Osteocyte (in vitro differentiated cells): ENCODE measurements at regions not wholly inside any gene's neighbourhood (a gene's known extent, or its start where the extent isn't known, plus 50 kb on each side); places are given as distances from the start of the nearest gene placed in this dataset.

Experiments used
- DNase-seq: peaks from one replicate; pipeline ENCODE4 v3.0.0; 2021; ENCODE audit warnings: mixed read lengths; ENCODE audit not compliant: unreplicated experiment; ENCODE audit errors: extremely low spot score
- H3K27ac Mint-ChIP-seq: one replicate; pipeline ENCODE4 v1.8.0; 2021; ENCODE audit warnings: mild to moderate bottlenecking, mixed read lengths; ENCODE audit not compliant: unreplicated experiment
- H3K27me3 Mint-ChIP-seq: one replicate; pipeline ENCODE4 v1.8.0; 2021; ENCODE audit warnings: mixed read lengths; ENCODE audit not compliant: unreplicated experiment
- H3K36me3 Mint-ChIP-seq: one replicate; pipeline ENCODE4 v1.8.0; 2021; ENCODE audit warnings: mixed read lengths; ENCODE audit not compliant: unreplicated experiment
- H3K4me1 Mint-ChIP-seq: one replicate; pipeline ENCODE4 v1.8.0; 2021; ENCODE audit warnings: mixed read lengths; ENCODE audit not compliant: unreplicated experiment
- H3K4me3 Mint-ChIP-seq: one replicate; pipeline ENCODE4 v1.8.0; 2021; ENCODE audit warnings: mild to moderate bottlenecking, moderate library complexity, mixed read lengths; ENCODE audit not compliant: unreplicated experiment
- H3K9me3 Mint-ChIP-seq: one replicate; pipeline ENCODE4 v1.8.0; 2021; ENCODE audit warnings: mixed read lengths; ENCODE audit not compliant: unreplicated experiment
- TF ChIP-seq, protein P1 (sequence below): fragments of 200-600 bp; sonication (generic); IDR thresholded peaks from 2 replicates; pipeline ENCODE4 v1.5.0; 2021; ENCODE audit warnings: antibody characterized with exemption, mild to moderate bottlenecking, moderate library complexity

DNA sequence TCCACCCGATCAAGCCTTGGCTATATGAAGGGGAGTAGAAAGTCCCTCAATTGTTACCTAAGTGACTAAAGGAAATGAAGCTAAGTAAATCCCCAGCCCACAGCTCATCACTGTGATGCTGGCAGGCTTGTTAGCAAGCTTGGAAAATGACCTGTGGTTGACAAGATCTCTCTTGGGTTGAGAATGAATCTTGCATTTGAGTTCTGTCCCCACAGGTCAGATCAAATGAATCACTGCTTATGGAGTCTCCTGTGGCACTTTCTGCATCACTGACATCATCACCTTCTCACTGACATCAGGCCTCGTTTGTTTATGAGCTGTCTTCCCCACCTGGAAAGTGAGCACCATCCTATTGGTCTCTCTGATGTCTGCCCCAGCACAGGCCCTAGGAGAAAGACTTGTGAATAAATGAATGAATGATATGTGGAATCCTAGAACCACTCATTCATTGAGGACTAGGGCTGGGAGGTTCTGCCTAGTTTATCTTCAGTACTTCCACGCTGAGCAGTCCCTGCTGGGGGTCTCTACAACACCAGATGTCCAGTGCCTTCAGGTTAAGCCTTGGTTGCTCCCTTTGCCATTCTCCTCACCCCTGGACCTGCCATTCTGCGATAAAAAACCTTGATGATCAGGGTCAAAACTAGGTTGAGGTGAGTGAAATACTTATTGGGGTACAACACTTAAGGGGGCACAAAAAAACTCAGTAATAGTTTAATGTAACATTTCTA lies 318.4 kb upstream of the MOCS1 start:
- Mint-ChIP-seq H3K4me3 (no peak overlapping the region), H3K9me3 (no peaks in the 10 kb centered on the region), H3K27me3 (no peaks in the 10 kb centered on the region), H3K4me1 (no peaks in the 10 kb centered on the region), H3K36me3 (no peaks in the 10 kb centered on the region), H3K27ac (no peak overlapping the region)
- TF ChIP-seq, protein P1, sequence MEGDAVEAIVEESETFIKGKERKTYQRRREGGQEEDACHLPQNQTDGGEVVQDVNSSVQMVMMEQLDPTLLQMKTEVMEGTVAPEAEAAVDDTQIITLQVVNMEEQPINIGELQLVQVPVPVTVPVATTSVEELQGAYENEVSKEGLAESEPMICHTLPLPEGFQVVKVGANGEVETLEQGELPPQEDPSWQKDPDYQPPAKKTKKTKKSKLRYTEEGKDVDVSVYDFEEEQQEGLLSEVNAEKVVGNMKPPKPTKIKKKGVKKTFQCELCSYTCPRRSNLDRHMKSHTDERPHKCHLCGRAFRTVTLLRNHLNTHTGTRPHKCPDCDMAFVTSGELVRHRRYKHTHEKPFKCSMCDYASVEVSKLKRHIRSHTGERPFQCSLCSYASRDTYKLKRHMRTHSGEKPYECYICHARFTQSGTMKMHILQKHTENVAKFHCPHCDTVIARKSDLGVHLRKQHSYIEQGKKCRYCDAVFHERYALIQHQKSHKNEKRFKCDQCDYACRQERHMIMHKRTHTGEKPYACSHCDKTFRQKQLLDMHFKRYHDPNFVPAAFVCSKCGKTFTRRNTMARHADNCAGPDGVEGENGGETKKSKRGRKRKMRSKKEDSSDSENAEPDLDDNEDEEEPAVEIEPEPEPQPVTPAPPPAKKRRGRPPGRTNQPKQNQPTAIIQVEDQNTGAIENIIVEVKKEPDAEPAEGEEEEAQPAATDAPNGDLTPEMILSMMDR: no peak
- DNase-seq: no peak

DNA sequence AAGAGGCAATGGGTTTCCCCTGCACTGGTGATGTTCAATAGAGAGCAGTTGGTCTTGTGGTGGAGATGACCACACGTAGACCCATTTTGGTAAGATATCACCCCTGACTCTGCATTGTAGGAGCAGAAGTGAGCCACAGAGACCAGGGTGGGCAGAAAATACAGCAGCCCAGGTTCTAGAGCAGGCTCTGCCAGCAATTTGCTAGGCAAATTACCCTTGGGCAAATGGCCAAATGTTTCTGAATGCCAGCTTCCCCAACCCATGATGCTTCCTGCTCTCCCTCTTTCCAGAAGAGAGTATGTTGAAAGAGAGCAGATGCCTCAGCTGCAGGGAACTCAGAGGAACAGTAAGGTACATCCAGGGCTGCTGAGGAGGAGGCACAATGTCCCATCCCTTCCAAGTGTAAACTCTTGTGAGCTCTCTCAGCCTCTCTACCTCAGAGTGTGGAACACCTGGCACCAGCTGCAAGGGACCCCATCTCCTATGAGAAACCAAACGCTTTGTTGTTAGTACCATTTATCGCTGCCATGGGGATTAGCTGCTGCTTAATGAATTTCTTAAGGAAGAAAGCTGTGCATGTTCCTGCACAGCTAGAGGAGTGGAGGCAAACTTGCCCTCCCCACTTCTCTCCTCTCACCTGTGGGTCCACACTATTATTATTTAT lies 317.5 kb upstream of the MOCS1 start:
- Mint-ChIP-seq H3K36me3 (no peaks in the 10 kb centered on the region), H3K4me3 (no peak overlapping the region), H3K27ac (no peak overlapping the region), H3K9me3 (no peaks in the 10 kb centered on the region), H3K27me3 (no peaks in the 10 kb centered on the region), H3K4me1 (no peaks in the 10 kb centered on the region)
- TF ChIP-seq, protein P1: no peak
- DNase-seq: no peak

DNA sequence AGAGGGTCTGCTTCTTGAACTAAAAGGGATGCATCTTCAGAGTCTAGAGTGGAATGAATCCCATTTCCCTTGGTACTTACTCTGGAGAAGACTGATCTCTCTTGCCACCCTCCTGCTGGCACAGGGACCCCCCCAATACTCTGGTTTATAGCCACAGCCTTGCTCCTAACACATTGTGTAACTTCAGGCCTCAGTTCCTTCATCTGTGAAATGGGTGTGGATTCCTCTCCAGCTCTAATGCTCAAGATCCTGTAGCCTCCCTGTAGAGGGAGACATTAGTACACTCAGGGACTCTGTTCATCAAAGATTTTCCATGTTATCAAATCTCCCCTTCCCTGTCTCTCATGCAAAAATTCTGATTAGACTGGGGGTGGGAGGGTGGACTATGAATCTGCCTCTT lies 315.7 kb upstream of the MOCS1 start:
- Mint-ChIP-seq H3K27me3 (no peaks in the 10 kb centered on the region), H3K27ac (no peak overlapping the region), H3K4me3 (no peak overlapping the region), H3K36me3 (no peaks in the 10 kb centered on the region), H3K4me1 (no peaks in the 10 kb centered on the region), H3K9me3 (no peaks in the 10 kb centered on the region)
- TF ChIP-seq, protein P1: no peak
- DNase-seq: no peak

DNA sequence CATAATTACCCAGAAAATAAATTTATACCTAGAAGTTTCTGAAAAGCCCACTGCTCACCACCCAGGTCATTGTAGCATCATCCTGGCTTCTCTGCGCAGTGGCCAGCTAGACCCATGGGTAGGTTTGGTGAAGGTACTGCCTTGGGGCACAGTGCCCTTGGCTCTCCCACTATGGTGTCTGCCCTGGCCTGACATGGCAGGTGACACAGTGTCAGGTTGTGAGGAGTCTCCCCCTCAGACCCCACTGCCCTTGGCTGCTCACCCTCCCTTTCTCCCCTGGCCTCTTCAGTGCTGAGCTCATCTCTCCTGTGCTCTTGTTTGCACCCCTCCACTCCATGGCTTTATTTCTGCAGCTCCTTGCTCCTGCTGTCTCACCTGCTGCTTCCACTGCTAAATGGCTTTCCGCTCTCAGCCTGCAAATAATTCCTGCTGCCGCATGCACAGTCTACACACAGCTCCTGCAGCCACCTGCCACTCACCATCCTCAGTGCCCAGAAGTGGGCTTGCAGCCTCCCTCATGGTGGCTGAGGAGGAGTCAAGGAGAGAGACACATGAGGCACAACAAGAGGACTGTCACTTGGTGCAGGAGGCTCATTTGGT lies 313.4 kb upstream of the MOCS1 start:
- H3K27me3 Mint-ChIP-seq: no peaks in the 10 kb centered on the region
- no peak overlapping the region for H3K27ac Mint-ChIP-seq
- no peak for DNase-seq
- no peaks in the 10 kb centered on the region for H3K4me1 Mint-ChIP-seq
- no peak overlapping the region for H3K4me3 Mint-ChIP-seq
- TF ChIP-seq, protein P1: no peak
- H3K36me3 Mint-ChIP-seq: no peaks in the 10 kb centered on the region
- no peaks in the 10 kb centered on the region for H3K9me3 Mint-ChIP-seq

DNA sequence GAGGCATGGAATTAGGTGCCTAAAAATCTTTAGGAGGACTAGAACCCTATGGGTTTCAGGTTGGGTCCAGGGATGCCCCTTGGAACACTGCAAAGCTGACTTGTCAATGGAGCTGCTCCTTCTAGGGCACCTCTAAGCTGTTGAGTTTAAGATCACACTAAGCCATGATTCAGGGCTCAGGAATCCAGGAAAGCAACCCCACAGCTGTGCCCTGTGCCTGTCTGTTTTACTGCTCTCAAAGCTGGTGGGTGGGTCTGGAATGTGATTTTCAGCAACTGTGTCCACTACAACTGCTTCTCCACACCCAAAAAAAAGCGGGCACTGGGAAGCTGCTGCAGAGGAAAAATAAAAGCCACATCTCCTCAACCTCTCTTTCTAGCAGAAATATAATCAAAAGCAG lies 310.4 kb upstream of the MOCS1 start:
- Mint-ChIP-seq H3K4me1 (no peaks in the 10 kb centered on the region), H3K27ac (no peak overlapping the region), H3K27me3 (no peaks in the 10 kb centered on the region), H3K4me3 (no peak overlapping the region), H3K36me3 (no peaks in the 10 kb centered on the region), H3K9me3 (no peaks in the 10 kb centered on the region)
- TF ChIP-seq, protein P1: no peak
- no peak for DNase-seq
